ENCODE measurements at regions not wholly inside any gene's neighbourhood (a gene's known extent, or its start where the extent isn't known, plus 50 kb on each side); places are given as distances from the start of the nearest gene placed in this dataset.
"Not testable (repeated sequence)": the region's sequence is repeated elsewhere in the genome, so short reads cannot be mapped to it uniquely, and the experiment has no call there.

DNA sequence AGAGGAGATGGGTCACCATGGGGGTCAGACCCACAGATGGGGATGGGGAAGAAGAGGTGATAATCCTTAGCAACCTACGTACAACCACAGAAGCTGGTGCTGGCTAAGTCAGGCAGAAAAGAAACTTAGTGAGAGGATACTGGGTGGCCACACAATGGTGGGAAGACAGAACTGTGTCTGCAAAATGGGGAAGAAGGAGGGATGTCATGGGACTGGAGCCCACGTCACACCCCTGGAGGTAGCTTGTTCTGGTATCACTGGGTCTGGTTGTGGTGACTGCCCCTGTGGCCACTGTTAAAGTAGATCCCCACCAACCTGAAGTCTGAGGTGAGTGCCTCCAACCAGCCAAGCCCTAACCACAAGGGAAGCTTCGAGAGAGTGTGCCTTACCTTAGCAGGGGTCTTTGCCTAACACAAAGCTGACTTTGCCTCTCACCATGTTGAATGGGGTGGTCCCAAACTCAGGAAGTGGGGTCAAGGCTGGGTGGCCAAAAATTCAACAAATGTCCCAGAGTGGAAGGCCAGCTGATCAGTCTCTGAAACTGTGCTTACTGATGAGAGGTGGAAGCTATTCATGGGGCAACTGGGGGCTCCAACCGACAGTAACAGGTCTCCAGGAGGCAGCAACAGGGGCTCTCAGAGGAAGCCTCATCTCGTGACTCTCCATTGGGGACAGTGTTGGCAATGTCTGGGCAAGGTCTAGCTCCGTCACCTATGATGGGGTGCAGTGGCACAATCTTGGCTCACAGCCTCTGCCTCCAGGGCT is 64.8 kb upstream of the SLC1A4 start:
- DNase-seq: no peak

- not testable (repeated sequence) for DNase-seq
Measured at GRCh38 chr2:64925930-64926722, 63.1 kb upstream of the SLC1A4 start.

DNA sequence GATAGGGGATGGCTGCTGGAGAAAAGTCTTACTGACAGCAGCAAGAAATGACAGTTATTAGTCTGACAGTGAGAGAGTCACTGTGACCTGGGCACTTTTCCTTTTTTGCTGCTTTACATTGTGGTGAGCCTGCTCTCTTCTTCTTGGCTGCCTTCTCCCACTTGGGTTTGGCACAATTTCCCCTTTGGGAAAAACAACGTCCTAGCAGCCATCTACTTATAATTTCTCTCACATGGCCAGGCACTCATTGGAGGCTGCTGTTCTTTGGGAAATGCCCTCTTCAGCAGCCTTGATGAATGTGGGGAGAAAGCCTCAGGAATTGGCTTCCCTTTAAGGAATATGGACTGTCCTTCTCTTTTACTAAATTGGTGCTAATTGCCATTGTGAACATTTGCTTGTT is 60.4 kb upstream of the SLC1A4 start:
- DNase-seq: no peak

DNA sequence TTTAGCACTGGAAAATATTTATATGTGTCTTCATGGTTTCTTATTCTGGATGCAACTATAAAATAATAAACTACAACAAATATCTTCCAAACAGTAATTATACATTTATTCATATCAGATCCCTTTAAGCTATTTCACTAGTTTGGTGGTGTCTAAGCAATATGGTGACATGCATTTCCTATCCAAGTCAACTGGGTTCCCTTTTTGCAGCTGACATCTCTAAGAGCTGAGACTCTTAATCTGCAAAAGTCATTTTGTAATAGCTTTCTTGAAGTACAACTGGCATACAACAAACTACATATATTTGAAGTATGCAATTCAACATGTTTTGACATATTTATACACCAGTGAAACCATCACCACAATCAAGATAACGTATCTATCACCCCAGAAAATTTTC is 59.9 kb upstream of the SLC1A4 start:
- no peak for DNase-seq

- DNase-seq: no peak
Measured at GRCh38 chr2:64930258-64930671, 58.9 kb upstream of the SLC1A4 start.

DNA sequence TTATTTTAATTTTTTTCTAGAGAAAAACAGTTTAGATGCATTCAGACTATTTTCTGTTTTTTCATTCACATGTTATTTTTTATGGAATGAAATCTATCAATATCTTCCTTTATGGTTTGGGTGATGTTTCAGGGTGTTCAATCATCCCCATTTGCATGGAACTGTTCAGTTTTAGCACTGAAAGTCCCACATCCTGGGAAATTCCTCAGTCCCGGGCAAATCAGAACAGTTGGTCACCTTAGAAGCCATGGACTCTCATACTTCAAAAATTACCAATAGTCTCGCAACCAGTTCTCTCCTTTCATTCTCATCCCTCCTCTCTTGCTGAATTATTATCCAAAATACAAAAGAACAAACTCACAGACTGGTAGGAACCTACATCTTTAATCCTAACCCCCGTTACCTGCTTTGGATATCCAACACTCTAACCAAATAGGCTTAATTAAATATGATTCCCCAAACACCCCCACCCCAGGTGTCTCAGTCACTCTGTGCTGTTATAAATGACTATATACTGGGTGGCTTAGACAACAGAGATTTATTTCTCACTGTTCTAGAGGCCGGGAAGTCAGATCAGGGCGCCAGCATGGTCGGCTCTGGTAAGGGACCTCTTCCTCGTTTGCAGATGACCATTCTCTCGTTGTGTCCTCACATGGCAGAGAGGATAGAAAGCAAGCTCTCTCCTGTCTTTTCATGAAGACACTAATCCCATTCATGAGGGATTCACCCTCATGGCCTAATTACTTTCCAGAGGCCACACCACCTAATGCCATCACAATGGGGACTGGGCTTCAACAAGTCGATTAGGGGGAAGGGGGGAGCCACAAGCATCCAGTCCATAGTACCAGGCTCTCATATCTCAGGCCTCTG is 57.7 kb upstream of the SLC1A4 start:
- DNase-seq: no peak

DNA sequence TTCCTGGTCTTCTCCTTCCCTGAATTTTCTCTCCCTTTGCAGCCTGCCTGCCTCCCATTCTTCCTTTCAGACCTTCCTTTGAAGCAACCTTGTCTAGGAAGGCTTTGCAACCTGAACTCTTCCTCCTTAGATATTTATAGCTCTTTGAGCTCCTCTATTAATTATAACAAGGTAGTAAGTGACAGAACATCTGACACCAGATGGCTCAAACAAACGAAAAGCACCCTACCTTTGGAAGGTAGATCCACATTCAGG is 57.2 kb upstream of the SLC1A4 start:
- DNase-seq: no peak

DNA sequence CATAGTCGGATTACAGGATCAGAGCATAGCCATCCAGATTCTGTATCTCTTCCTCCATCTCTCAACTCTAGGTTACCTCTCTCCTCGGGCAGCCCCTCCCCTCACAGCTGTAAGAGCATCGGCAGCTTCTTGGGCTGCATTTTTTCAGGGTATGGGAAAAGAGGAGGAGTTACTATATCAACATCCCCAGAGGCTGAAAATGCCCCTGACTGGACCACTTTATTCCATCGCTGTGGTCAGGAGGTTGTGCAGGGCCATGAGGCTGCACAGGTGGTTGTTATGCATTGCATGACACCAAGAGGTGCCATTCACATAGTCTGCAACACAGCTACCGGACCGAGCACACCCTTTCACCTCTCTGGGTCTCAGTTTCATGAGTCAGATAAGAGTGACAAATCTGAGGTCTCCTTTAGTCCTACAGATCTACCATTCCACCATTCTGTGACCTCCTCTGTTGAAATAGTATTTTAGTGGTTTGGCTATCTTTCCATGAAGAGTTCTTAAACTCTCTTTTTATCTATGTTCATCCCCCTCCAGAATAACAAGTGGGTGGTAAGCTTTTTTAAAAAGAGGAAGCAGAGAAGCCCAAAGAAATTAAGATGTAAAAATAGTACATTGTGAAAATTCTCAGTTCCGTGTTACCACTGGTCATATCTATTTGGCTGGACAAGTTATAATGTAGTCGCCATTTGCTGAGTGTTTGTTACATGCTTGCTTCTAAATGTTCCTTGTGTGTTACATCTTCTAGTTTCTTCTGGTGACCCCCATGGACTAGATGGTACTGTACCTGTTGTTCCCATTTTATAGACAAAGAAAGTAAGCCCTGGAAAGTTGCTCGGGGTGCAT is 56.6 kb upstream of the SLC1A4 start:
- DNase-seq: no peak

DNA sequence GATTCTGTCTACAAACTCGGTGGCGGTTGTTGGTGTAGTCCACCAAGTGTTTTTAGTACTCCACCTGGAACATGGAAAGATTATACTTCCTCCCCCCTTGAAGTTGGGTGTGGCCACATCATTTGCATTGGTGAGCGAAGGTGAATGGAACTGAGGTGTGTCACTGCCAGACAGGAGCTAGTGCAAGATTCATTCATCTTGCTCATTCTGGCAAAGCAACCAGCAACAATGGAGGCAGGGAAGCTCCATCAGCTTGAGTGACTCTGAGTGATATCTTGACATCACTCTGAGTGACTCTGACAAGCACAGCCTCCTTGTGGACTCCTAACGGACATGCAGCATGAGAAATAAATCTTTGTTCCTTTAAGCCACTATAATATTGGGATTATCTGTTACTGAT is 54.7 kb upstream of the SLC1A4 start:
- no peak for DNase-seq

- no peak for DNase-seq
Measured at GRCh38 chr2:64936809-64937208, 52.4 kb upstream of the SLC1A4 start.

GRCh38 chr2:64937314-64937686 is 51.9 kb upstream of the SLC1A4 start:
- not testable (repeated sequence) for DNase-seq

GRCh38 chr2:64937687-64938491 is 51.3 kb upstream of the SLC1A4 start:
- DNase-seq: no peak

DNA sequence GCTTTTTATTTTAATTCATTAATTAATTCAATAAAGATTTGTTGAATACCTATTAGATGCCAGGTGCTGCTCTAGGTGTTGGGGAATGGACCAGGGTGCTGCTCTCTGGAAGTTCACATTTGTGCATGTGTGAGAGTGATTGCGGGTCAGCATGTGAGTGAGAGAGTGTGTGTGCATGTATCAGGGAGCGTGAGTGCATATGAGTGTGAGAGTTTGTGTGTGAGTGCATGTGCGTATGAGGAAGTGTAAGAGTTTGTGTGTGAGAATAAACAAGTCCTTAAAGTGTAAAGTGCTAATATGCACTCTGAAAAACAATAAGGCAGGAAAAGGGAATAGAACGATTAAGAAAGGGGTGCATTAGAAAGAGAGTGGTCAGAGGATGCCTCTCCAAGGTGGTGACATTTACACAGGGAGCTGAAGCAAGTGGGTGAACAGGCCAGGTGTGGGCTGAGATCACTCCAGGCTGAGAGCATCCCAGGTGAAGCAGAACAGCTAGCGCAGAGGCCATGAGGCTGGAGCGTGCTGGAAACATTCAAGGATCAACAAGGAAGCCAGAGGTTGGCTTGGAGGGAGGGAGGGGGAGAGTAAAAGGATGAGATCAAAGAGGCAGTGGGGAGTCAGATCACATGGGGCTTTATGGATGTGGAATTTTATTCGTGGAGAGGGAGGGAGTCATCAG is 50.5 kb upstream of the SLC1A4 start:
- DNase-seq: peak; percentile 8

DNA sequence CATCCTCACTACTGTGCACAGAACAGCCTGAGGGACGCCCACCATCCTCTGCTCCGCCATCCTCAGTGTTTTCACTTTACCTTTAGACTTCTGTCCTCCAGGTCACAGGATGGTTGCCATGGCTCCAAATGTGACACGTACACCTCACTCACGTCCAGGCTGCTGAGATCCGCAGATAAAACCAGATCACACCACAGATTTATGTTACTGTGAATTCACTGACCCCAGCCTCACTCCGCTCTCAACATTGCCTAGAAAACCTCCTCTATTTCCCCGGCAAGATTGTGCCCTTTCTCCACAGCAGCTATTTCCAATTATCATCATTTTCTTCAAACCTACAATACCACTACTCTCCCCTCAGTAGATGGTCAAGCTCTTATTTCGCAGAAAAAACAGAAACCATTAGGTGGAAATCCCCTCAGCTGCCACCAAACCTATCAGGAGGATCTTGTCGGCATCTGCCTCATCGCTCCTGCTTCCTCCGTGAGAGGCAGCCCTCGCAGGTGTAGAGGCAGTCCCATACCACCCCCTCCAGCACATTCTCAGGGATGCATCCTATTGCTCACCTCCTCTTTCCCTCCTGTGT is 49.8 kb upstream of the SLC1A4 start:
- no peak for DNase-seq

Measured in NCI-H2029 (cell line).